IPS-18c (cell line): ENCODE measurements at regions not wholly inside any gene's neighbourhood (a gene's known extent, or its start where the extent isn't known, plus 50 kb on each side); places are given as distances from the start of the nearest gene placed in this dataset.

Experiments used
- H3K4me3 ChIP-seq: 2 replicates; pipeline ENCODE4 v1.7.0; 2013; ENCODE audit warnings: low read depth, mild to moderate bottlenecking, low read length, moderate library complexity; ENCODE audit not compliant: insufficient read depth
- H3K9me3 ChIP-seq: one replicate; pipeline ENCODE4 v1.6.1; 2013; ENCODE audit warnings: mild to moderate bottlenecking, low read length, moderate library complexity; ENCODE audit not compliant: control insufficient read depth, insufficient read depth

GRCh38 chr16:79468631-79469030 is 131.9 kb downstream of the MAF start:
- H3K9me3 ChIP-seq, result no peaks in the 10 kb centered on the region

GRCh38 chr16:79468121-79468552 is 132.4 kb downstream of the MAF start:
- H3K4me3 ChIP-seq, result no peak overlapping the region
- no peaks in the 10 kb centered on the region for H3K9me3 ChIP-seq

More at GRCh38 chr16:79468631-79469030, 131.9 kb downstream of the MAF start:
- no peak overlapping the region for H3K4me3 ChIP-seq

- H3K9me3 ChIP-seq, result no peaks in the 10 kb centered on the region
These were observed 134.4 kb downstream of the MAF start for GRCh38 chr16:79466111-79466510.

GRCh38 chr16:79463841-79464240 is 136.7 kb downstream of the MAF start:
- no peak overlapping the region for H3K4me3 ChIP-seq
- no peaks in the 10 kb centered on the region for H3K9me3 ChIP-seq

More at GRCh38 chr16:79466111-79466510, 134.4 kb downstream of the MAF start:
- no peak overlapping the region for H3K4me3 ChIP-seq

GRCh38 chr16:79456036-79456435 is 144.5 kb downstream of the MAF start:
- Histone ChIP-seq H3K9me3 (peaks cover 2% of the 10 kb centered on the region), H3K4me3 (no peak overlapping the region)

- no peak overlapping the region for H3K4me3 ChIP-seq
- peaks cover 2% of the 10 kb centered on the region for H3K9me3 ChIP-seq
These were observed 147.9 kb downstream of the MAF start for GRCh38 chr16:79452671-79453070.

- H3K9me3 ChIP-seq, result peaks cover 2% of the 10 kb centered on the region
- H3K4me3 ChIP-seq, result no peak overlapping the region
These were observed 149.2 kb downstream of the MAF start for GRCh38 chr16:79451196-79451816.

- H3K9me3 ChIP-seq, result no peaks in the 10 kb centered on the region
These were observed 150.6 kb downstream of the MAF start for GRCh38 chr16:79449900-79450299.

GRCh38 chr16:79449067-79449769 is 151.3 kb downstream of the MAF start:
- Histone ChIP-seq H3K4me3 (no peak overlapping the region), H3K9me3 (no peaks in the 10 kb centered on the region)

More at GRCh38 chr16:79449900-79450299, 150.6 kb downstream of the MAF start:
- no peak overlapping the region for H3K4me3 ChIP-seq

- Histone ChIP-seq H3K4me3 (no peak overlapping the region), H3K9me3 (no peaks in the 10 kb centered on the region)
These were observed 156.0 kb downstream of the MAF start for GRCh38 chr16:79444572-79444971.

- no peak overlapping the region for H3K4me3 ChIP-seq
- no peaks in the 10 kb centered on the region for H3K9me3 ChIP-seq
These were observed 160.6 kb downstream of the MAF start for GRCh38 chr16:79439901-79440300.

GRCh38 chr16:79437764-79438751 is 162.5 kb downstream of the MAF start:
- no peaks in the 10 kb centered on the region for H3K9me3 ChIP-seq
- H3K4me3 ChIP-seq, result no peak overlapping the region

GRCh38 chr16:79436885-79437284 is 163.7 kb downstream of the MAF start:
- Histone ChIP-seq H3K9me3 (no peaks in the 10 kb centered on the region), H3K4me3 (no peak overlapping the region)

- H3K9me3 ChIP-seq, result no peaks in the 10 kb centered on the region
- H3K4me3 ChIP-seq, result no peak overlapping the region
These were observed 165.8 kb downstream of the MAF start for GRCh38 chr16:79434771-79435170.

GRCh38 chr16:79434092-79434491 is 166.4 kb downstream of the MAF start:
- Histone ChIP-seq H3K9me3 (no peaks in the 10 kb centered on the region), H3K4me3 (no peak overlapping the region)

- no peak overlapping the region for H3K4me3 ChIP-seq
These were observed 168.6 kb downstream of the MAF start for GRCh38 chr16:79431923-79432322.

GRCh38 chr16:79430191-79430678 is 170.3 kb downstream of the MAF start:
- H3K4me3 ChIP-seq, result no peak overlapping the region
- H3K9me3 ChIP-seq, result no peaks in the 10 kb centered on the region

More at GRCh38 chr16:79431923-79432322, 168.6 kb downstream of the MAF start:
- no peaks in the 10 kb centered on the region for H3K9me3 ChIP-seq
